Fibroblast of lung (primary cell): ENCODE measurements at regions not wholly inside any gene's neighbourhood (a gene's known extent, or its start where the extent isn't known, plus 50 kb on each side); places are given as distances from the start of the nearest gene placed in this dataset.

Experiments used
- DNase-seq, 2 donors: peaks; one replicate each; pipeline versions ENCODE4 v3.0.0 to v3.0.0-alpha.2; 2010; ENCODE audit warnings: low read depth in 2 of 2
- H2AFZ ChIP-seq: 2 replicates; pipeline ENCODE4 v1.5.1; 2012; ENCODE audit warnings: low read length, control low read depth, inconsistent platforms
- H3K27ac ChIP-seq: 2 replicates; pipeline ENCODE4 v1.5.1; 2011; ENCODE audit warnings: low read length, control low read depth; ENCODE audit not compliant: insufficient read depth
- H3K27me3 ChIP-seq: 2 replicates; pipeline ENCODE4 v1.5.1; 2011; ENCODE audit warnings: mild to moderate bottlenecking, low read length; ENCODE audit not compliant: control insufficient read depth, insufficient read depth
- H3K36me3 ChIP-seq: 2 replicates; pipeline ENCODE4 v1.5.1; 2011; ENCODE audit warnings: low read length; ENCODE audit not compliant: control insufficient read depth, insufficient read depth
- H3K4me1 ChIP-seq: 2 replicates; pipeline ENCODE4 v1.5.1; 2011; ENCODE audit warnings: low read length; ENCODE audit not compliant: control insufficient read depth, insufficient read depth; ENCODE audit errors: extremely low read depth
- H3K4me2 ChIP-seq: 2 replicates; pipeline ENCODE4 v1.5.1; 2011; ENCODE audit warnings: low read length, control low read depth; ENCODE audit not compliant: insufficient read depth; ENCODE audit errors: extremely low read depth
- H3K4me3 ChIP-seq, 4 experiments: fragments of 200-600 bp in 1 of 4; sonication (generic) in 1 of 4; replicated peaks in 1 of 4; 2 replicates each; pipeline ENCODE4 v1.5.1; 2011 to 2016; ENCODE audit warnings: low read length in 4 of 4, low read depth in 3 of 4, mild to moderate bottlenecking in 3 of 4, control low read depth in 2 of 4, inconsistent platforms in 1 of 4, mixed read lengths in 1 of 4; ENCODE audit not compliant: insufficient read depth in 1 of 4; ENCODE audit errors: control extremely low read depth in 1 of 4
- H3K79me2 ChIP-seq: 2 replicates; pipeline ENCODE4 v1.5.1; 2012; ENCODE audit warnings: mild to moderate bottlenecking, low read length, inconsistent platforms; ENCODE audit not compliant: control insufficient read depth, insufficient read depth
- H3K9ac ChIP-seq: 2 replicates; pipeline ENCODE4 v1.5.1; 2011; ENCODE audit warnings: mild to moderate bottlenecking, low read length, control low read depth; ENCODE audit not compliant: insufficient read depth
- H3K9me3 ChIP-seq: 2 replicates; pipeline ENCODE4 v1.5.1; 2012; ENCODE audit warnings: low read depth, low read length; ENCODE audit not compliant: control insufficient read depth, insufficient read depth
- H4K20me1 ChIP-seq: 2 replicates; pipeline ENCODE4 v1.5.1; 2011; ENCODE audit warnings: low read length; ENCODE audit not compliant: control insufficient read depth, insufficient read depth; ENCODE audit errors: extremely low read depth
- EZH2 ChIP-seq: IDR thresholded peaks from 2 replicates; pipeline ENCODE4 v1.5.1; 2012; ENCODE audit warnings: low read length, control low read depth, mild to moderate bottlenecking; ENCODE audit errors: missing control alignments
- TF ChIP-seq, protein P1 (sequence below), 2 donors: IDR thresholded peaks in 1 of 2; conservative IDR thresholded peaks in 1 of 2; 1 replicate in 1 of 2; 2 replicates in 1 of 2; pipeline ENCODE4 v1.5.1; 2011 to 2012; ENCODE audit warnings: low read length in 2 of 2, control low read depth in 1 of 2, inconsistent platforms in 1 of 2, low read depth in 1 of 2, mild to moderate bottlenecking in 1 of 2

GRCh38 chr17:31649302-31649701, 209.7 kb downstream of the COPRS start:
- H3K9ac ChIP-seq: no peak overlapping the region
- no peaks in the 10 kb centered on the region for H3K36me3 ChIP-seq
- H3K9me3 ChIP-seq: peaks cover 2% of the 10 kb centered on the region
- no peaks in the 10 kb centered on the region for H3K4me1 ChIP-seq
- H3K4me3 ChIP-seq: no peak overlapping the region
- DNase-seq: no peak
- no peak overlapping the region for H2AFZ ChIP-seq
- H3K79me2 ChIP-seq: no peaks in the 10 kb centered on the region
- H4K20me1 ChIP-seq: no peaks in the 10 kb centered on the region
- H3K4me2 ChIP-seq: no peak overlapping the region
- no peak overlapping the region for H3K27ac ChIP-seq
- TF ChIP-seq EZH2: no peak
- no peaks in the 10 kb centered on the region for H3K27me3 ChIP-seq

DNA sequence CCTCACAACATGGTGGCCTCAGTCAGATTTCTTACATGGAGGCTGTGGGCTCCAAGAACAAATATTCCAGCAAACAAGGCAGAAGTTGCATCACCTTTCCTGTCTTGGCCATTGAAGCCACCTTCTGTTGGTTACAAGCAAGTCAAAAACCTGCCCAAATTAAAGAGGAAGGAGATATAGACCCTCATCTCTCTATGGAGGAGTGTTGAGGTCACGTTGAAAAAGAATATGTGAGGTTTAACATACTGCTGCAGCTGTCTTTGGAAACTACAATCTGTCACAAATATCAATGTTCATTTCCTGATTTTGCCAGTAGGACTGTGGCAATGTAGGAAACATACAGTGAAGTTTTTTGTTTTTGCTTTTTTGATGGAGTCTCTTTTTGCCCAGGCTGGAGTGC, 211.4 kb downstream of the COPRS start:
- Histone ChIP-seq H2AFZ (no peak overlapping the region), H3K27me3 (no peaks in the 10 kb centered on the region), H3K4me1 (no peaks in the 10 kb centered on the region), H3K36me3 (no peaks in the 10 kb centered on the region), H4K20me1 (no peaks in the 10 kb centered on the region), H3K9ac (no peak overlapping the region), H3K27ac (no peak overlapping the region), H3K4me2 (no peak overlapping the region), H3K4me3 (no peak overlapping the region), H3K79me2 (no peaks in the 10 kb centered on the region), H3K9me3 (peaks cover 2% of the 10 kb centered on the region)
- DNase-seq: no peak
- TF ChIP-seq, protein P1, sequence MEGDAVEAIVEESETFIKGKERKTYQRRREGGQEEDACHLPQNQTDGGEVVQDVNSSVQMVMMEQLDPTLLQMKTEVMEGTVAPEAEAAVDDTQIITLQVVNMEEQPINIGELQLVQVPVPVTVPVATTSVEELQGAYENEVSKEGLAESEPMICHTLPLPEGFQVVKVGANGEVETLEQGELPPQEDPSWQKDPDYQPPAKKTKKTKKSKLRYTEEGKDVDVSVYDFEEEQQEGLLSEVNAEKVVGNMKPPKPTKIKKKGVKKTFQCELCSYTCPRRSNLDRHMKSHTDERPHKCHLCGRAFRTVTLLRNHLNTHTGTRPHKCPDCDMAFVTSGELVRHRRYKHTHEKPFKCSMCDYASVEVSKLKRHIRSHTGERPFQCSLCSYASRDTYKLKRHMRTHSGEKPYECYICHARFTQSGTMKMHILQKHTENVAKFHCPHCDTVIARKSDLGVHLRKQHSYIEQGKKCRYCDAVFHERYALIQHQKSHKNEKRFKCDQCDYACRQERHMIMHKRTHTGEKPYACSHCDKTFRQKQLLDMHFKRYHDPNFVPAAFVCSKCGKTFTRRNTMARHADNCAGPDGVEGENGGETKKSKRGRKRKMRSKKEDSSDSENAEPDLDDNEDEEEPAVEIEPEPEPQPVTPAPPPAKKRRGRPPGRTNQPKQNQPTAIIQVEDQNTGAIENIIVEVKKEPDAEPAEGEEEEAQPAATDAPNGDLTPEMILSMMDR (conservative IDR thresholded peaks at IDR 0.05 in 1 of 2, IDR thresholded peaks at IDR 0.05 in 1 of 2; ENCODE audit: low read depth in 1 of 2, low read length in 2 of 2): no peak
- no peak for TF ChIP-seq EZH2

DNA sequence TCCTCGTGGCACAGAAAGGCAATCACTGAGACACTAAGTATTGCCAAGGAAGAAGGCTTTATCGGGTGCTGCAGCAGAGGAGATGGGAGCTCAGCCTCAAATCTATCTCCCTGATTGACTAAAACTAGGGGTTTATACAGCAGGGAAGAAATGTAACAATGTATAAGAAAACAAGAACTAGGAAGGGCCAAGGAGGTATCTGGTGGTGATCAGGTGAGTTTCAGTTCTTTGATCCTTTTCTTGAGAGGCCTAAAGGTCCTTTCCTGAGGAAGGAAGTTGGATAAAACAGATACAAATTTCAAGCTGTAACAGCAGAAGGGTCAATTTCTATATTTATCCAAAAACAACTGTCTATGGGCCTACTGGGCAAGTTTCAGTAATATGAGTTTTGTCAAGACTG, 212.4 kb downstream of the COPRS start:
- Histone ChIP-seq H4K20me1 (no peaks in the 10 kb centered on the region), H2AFZ (no peak overlapping the region), H3K27ac (no peak overlapping the region), H3K4me3 (no peak overlapping the region), H3K27me3 (no peaks in the 10 kb centered on the region), H3K4me2 (no peak overlapping the region), H3K79me2 (no peaks in the 10 kb centered on the region), H3K9ac (no peak overlapping the region), H3K9me3 (peaks cover 2% of the 10 kb centered on the region), H3K4me1 (no peaks in the 10 kb centered on the region), H3K36me3 (no peaks in the 10 kb centered on the region)
- no peak for DNase-seq
- TF ChIP-seq EZH2: no peak
- TF ChIP-seq, protein P1 (conservative IDR thresholded peaks at IDR 0.05 in 1 of 2, IDR thresholded peaks at IDR 0.05 in 1 of 2; ENCODE audit: low read depth in 1 of 2, low read length in 2 of 2): no peak
